Stimulated activated CD4-positive, alpha-beta T cell treated with anti-CD3 and anti-CD28 coated beads, Interleukin-4, amount 100 ng/mL, for 4 hours (primary cell): ENCODE measurements at regions not wholly inside any gene's neighbourhood (a gene's known extent, or its start where the extent isn't known, plus 50 kb on each side); places are given as distances from the start of the nearest gene placed in this dataset.

Source experiments
- DNase-seq, 2 experiments: peaks; one replicate each; pipeline ENCODE4 v3.0.0-alpha.2; 2020

DNA sequence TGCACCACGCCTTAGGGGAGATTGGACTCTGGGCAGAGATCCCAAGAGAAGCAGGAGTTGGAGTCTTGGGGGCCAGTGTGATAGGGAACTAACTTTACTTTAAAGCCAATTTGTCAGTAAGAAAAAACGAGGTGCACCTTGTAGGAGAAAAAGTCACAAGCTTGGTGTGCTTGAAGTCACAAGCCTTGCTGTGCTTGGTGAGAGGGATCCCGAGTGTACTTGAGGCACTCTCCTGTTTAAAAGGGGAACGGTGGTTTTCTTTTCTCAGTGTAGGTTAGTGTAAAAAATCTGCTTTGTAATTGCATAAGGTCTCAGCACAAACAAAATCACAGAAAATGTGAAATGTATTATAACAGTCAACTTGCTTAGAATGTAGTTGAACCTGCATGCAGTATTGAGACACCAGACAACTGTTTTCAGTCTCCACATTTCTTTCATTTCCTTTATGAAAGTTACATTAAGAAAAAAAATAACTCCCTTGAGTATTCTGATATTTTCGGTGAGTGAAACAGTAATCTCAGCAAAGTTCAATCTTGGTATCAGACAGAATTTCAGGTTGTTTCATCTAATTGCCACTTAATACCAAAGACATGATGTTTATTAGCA is 111.1 kb upstream of the DUSP22 start:
- DNase-seq = no peak

- no peak for DNase-seq
Observed at GRCh38 chr6:183668-184067, 108.6 kb upstream of the DUSP22 start.

GRCh38 chr6:184161-184700 is 108.1 kb upstream of the DUSP22 start:
- no peak for DNase-seq

- DNase-seq = no peak
Observed at GRCh38 chr6:186340-186965, 105.8 kb upstream of the DUSP22 start.

- DNase-seq = no peak
Observed at GRCh38 chr6:187210-187861, 105.0 kb upstream of the DUSP22 start.

DNA sequence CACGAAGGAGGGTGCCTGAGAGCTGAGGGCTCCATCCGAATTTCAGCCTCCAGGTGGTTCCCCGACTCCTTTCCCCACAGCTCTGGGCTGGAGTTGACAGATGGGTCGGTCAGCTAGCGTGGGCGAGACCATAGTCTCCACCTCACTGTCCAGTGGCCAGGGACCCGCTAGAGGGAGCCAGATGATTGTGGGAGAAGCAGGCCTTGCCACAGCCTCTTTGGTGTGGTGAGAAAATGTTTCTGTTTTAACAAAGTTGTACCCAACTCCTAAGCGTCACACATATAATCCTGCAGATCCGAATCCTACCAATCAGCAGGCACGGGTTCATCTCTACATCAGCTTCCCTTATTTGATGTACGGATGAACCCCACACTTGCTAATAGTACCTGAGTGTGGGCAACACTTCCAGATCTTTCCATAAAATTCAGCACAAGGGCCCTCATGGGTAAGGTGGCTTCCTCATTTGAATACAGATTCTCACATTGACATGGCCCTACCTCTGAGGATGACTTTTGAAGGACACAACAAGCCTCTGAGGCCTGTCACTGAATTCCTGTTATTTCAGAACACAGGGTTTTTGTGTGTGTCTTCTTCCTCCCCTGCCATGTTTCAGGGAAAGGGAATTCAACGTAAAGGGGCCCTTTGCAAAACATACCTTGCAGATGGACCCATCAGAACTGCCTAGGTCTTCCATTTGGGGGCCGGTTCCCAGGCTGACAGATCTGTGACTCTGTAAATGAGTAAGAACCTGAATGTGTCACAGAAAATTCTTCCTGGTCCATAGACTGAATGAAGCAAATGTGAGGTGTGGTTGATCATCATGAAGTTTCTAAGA is 103.2 kb upstream of the DUSP22 start:
- DNase-seq = peak; percentile 72 to 78

DNA sequence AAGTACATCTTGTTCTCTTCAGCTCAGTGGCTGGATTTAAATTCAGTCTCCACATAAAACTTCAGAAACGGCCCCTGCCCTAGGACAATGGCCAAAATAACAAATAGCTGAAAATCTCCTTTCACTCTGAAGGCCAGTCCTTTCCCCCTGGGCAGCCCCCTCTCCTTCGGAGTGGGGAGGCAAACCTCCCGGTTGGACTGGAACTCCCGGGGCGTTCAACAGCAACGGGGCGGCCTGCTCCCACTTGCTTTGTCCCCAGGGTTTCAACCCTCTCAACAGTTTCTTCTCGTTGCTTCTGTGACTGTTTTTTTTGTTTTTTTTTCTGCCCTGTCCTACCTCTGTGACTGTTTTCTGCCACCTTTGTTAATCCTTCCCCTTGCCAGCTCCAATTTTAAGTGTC is 102.6 kb upstream of the DUSP22 start:
- no peak for DNase-seq

DNA sequence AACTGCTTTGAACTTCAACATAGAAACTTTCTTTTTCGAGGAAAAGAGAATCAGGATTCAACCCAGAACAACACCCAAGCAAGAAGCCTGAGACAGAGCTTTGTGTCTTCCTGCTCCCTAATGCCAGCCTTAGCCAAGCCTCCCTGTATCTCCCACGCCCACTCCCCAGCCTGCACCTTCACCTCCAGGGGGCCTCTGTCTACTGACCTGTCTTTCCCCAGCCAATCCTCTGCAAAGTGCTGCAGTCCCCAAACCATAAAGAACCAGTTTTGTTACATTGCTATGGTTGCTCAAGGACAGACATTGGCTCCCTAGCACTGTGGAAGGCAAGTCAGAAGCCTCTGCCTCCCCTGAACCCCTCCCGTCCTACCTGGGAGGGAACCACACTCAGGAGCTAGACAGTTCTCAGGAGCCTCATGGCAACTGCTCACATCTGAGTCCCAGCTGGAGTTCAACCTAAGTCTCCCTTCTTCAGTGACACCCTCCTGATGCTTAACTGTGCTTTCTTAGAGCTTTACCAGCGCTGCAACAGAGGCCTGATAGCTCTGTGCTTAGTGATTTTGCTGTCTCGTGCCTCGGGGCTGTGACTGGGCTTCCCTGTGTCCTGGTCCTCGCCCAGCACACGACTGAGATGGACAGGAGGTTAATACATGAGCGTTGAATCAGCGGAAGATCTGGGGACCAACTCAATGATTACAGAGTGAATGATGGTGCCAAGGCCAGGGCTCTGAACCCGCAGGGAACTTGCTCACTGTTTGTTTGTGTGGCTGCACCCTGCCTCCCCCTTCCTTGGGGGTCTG is 101.5 kb upstream of the DUSP22 start:
- peak in 1 of 2 experiments; percentile 22 for DNase-seq

GRCh38 chr6:191487-192312 is 100.6 kb upstream of the DUSP22 start:
- DNase-seq = no peak

GRCh38 chr6:192313-192664 is 100.0 kb upstream of the DUSP22 start:
- no peak for DNase-seq

- DNase-seq = no peak
Observed at GRCh38 chr6:193180-193579, 99.1 kb upstream of the DUSP22 start.

DNA sequence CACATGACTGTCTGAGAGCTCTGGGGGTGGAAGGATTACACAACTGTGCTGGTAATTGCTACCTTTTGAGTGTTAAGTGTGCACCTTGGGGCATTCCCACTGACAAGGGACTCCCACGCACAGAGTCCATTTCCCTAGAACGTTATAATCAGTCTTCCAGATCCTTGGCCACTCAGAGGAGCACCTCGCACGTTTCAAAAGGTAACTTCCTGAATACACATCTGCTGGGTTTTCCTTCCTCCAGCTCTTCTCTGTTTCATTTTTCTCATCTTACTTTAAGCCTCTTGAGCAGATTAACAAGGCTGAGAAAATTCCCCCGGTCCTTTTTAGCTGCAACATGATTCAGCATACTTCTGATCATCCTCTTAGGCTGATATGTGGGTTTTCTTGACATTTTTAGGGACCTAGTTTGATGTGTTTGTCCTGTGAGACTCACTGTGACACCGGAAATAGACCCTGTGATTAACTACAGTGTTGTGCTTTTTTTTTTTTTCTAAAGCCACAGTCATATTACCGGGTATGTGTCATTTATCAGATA is 98.4 kb upstream of the DUSP22 start:
- DNase-seq = peak; percentile 29 to 68

DNA sequence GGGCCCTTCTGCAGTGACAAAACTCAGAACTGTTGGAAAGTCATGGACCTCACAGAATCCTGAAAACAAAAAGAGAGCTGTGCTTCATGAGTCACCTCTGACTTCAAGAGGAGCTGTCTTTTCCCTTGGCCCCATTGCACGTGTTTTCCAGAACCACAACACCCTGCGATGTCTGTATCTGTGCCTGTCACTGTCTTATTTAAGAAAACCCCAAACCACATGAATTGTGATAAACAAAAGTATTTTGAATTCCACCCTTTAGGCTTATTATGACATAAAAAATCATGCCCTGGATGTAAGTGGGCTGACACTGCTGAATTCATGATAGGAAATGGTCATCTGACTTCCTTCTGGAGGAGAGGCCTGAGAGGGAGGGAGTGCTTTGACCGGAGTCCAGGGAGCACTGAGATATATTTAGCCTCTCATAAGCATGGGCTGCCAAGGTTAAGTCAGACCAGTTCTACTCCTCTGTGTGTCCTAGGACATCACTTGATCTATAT is 96.4 kb upstream of the DUSP22 start:
- peak; percentile 31 to 79 for DNase-seq

GRCh38 chr6:196543-196942 is 95.7 kb upstream of the DUSP22 start:
- DNase-seq = no peak

- no peak for DNase-seq
Observed at GRCh38 chr6:203661-204060, 88.6 kb upstream of the DUSP22 start.

- DNase-seq = no peak
Observed at GRCh38 chr6:206264-206663, 86.0 kb upstream of the DUSP22 start.

DNA sequence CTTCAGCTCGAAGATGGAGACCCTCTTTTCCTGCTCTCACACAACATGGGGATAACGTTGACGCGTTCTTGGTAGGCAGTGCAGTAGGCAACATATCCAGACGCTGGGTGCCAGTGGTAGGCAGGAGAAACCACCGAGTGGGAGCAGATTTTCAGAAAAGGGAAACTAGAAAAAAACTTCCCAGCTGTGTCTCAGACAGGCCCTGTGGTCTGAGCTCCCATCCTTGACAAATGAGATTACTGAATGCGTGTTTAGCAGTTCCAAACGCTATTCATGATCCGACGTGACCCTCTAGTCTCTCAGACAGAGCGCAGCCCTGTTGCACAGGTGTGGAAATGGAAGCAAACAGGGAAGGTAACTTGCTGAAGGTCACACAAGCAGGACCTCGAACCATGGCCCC is 83.9 kb upstream of the DUSP22 start:
- no peak for DNase-seq

GRCh38 chr6:208938-209337 is 83.3 kb upstream of the DUSP22 start:
- DNase-seq = no peak

DNA sequence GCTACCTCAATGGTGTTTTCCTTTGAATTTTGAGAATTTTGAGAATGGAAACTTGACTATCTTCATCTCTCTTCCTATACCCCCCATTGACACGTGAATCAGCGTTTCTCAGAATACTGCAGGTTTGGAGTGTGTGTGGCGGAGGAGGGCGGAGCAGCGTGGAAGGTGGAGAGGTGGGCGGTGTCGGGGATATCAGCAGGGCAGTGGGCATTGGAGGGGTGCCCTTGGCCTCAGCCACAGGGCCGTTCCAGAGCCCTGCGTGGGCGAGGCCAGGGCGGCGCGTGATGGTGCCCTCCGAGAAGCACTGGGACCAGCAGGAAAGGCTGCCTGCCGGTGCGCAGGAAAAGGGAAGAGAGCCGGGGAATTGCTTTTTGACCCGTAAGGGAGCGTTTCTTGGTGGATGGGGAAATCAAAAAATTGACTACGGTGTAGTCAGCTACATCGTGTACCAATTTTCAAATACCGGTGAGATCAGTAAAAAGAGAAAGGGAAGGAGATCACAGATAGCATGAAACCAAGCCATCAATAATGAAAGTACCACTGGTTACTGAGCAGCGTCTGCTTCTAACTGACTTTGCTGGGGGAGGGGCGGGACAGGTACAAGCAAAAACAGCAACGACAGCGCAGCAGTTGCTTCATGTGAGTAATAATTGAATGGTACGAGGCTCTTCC is 82.7 kb upstream of the DUSP22 start:
- peak; percentile 49 to 56 for DNase-seq

DNA sequence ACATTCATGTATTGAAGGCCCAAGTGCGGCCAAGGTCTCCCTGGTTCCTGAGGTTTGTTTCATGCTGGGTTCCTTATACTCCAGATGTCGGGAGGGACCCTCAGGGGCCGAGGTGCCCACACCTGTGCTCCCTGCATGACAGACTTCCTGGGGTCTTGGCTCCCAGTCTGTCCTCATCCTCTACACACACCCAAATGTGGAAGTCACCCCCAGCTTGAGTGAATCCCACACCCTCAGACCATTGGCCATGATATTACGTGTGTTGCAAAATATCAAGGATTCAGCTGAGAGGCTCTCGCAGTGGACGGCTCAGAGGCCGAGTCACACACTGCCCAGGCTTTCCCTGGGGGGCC is 82.2 kb upstream of the DUSP22 start:
- no peak for DNase-seq
